Neural progenitor cell (in vitro differentiated cells): ENCODE measurements at regions not wholly inside any gene's neighbourhood (a gene's known extent, or its start where the extent isn't known, plus 50 kb on each side); places are given as distances from the start of the nearest gene placed in this dataset.

ENCODE experiments used
- EZH2phosphoT487 ChIP-seq: fragments of 200-600 bp; sonication (generic); IDR thresholded peaks from 2 replicates; pipeline ENCODE4 v1.6.1; 2017; ENCODE audit warnings: antibody characterized with exemption
- TF ChIP-seq, protein P1 (sequence below): fragments of 200-600 bp; sonication (generic); IDR thresholded peaks from 2 replicates; pipeline ENCODE4 v1.5.1; 2017; ENCODE audit warnings: antibody characterized with exemption, mild to moderate bottlenecking

DNA sequence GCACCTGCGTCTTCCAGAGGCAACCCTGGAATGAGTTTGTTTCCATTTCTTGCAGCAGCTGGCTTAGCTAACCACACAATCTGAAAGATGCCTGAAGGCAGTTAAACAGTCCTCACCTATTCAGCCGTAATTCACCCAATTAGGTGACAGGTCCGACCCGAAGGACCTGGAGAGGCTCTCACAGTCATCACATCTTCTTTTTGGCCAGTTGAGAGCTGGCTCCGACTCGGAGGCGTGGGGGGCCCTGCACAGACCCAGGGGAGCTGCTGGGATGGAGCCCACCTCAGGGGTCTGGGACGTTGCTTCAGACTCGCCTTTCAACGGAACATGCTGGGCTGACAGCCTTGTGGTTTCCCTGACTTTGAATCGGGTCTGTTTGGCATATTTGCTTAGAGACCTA lies 187.3 kb downstream of the RTP5 start:
- TF ChIP-seq, protein P1, sequence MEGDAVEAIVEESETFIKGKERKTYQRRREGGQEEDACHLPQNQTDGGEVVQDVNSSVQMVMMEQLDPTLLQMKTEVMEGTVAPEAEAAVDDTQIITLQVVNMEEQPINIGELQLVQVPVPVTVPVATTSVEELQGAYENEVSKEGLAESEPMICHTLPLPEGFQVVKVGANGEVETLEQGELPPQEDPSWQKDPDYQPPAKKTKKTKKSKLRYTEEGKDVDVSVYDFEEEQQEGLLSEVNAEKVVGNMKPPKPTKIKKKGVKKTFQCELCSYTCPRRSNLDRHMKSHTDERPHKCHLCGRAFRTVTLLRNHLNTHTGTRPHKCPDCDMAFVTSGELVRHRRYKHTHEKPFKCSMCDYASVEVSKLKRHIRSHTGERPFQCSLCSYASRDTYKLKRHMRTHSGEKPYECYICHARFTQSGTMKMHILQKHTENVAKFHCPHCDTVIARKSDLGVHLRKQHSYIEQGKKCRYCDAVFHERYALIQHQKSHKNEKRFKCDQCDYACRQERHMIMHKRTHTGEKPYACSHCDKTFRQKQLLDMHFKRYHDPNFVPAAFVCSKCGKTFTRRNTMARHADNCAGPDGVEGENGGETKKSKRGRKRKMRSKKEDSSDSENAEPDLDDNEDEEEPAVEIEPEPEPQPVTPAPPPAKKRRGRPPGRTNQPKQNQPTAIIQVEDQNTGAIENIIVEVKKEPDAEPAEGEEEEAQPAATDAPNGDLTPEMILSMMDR = no peak
- no peak for TF ChIP-seq EZH2phosphoT487
